Transverse colon (tissue), 4 donors: ENCODE measurements at regions not wholly inside any gene's neighbourhood (a gene's known extent, or its start where the extent isn't known, plus 50 kb on each side); places are given as distances from the start of the nearest gene placed in this dataset.

Source experiments
- DNase-seq: peaks from one replicate; pipeline ENCODE4 v3.0.0-alpha.2; 2019
- H3K27ac ChIP-seq, 4 donors: fragments of 200-600 bp; sonication (generic); 2 replicates each; pipeline ENCODE4 v1.5.1; 2016 to 2018; ENCODE audit warnings: inconsistent platforms in 4 of 4
- H3K27me3 ChIP-seq: fragments of 200-600 bp; sonication (generic); 2 replicates; pipeline ENCODE4 v1.5.1; 2017; ENCODE audit warnings: inconsistent platforms
- H3K36me3 ChIP-seq, 4 donors: fragments of 200-600 bp; sonication (generic); 2 replicates each; pipeline ENCODE4 v1.5.1; 2017 to 2019; ENCODE audit warnings: inconsistent platforms in 4 of 4
- H3K4me1 ChIP-seq, 4 donors: fragments of 200-600 bp; sonication (generic); 2 replicates each; pipeline ENCODE4 v1.5.1; 2017 to 2020; ENCODE audit warnings: inconsistent platforms in 4 of 4
- H3K4me3 ChIP-seq, 4 donors: fragments of 200-600 bp; sonication (generic); 1 replicate in 1 of 4; 2 replicates in 3 of 4; pipeline versions ENCODE4 v1.5.1 to v1.6.1; 2017 to 2019; ENCODE audit warnings: inconsistent platforms in 4 of 4
- H3K9me3 ChIP-seq, 2 donors: fragments of 200-600 bp; sonication (generic); 2 replicates each; pipeline ENCODE4 v1.5.1; 2017 to 2019; ENCODE audit warnings: inconsistent platforms in 2 of 2
- EP300 ChIP-seq: sonication (generic); formaldehyde crosslinking; IDR thresholded peaks from one replicate; pipeline ENCODE4 v1.6.1; 2017; ENCODE audit warnings: antibody characterized with exemption, low read depth
- POLR2A ChIP-seq: fragments of 450-650 bp; IDR thresholded peaks from one replicate; pipeline ENCODE4 v1.6.1; 2016; ENCODE audit warnings: antibody characterized with exemption, mild to moderate bottlenecking, moderate library complexity
- POLR2AphosphoS5 ChIP-seq, 3 donors: sonication (generic); formaldehyde crosslinking; IDR thresholded peaks; one replicate each; pipeline ENCODE4 v1.6.1; 2016; ENCODE audit warnings: antibody characterized with exemption in 3 of 3
- WGBS, 2 donors: methylation state at CpG; one replicate each; pipeline ENCODE4 v1.1.5; 2018; ENCODE audit warnings: low coverage in 1 of 2; 5-methylcytosine and 5-hydroxymethylcytosine counted together
- in situ Hi-C, 4 donors: fragments of 200-750 bp; cut with MboI; loops; one replicate each; pipeline versions ENCODE4 v1.15.0 to v1.15.1; 2017; ENCODE audit warnings: low sequenced_read_pairs in 3 of 4, low pct_ligation_motif_present in 1 of 4, low pct_unique_long_range_greater_than_20kb in 1 of 4
- intact Hi-C: fragments of 100-400 bp; cut with DNase I; formaldehyde crosslinking; loops from one replicate; pipeline ENCODE4 v1.15.1; 2023; ENCODE audit warnings: low total_unique reads
- TF ChIP-seq, protein P1 (sequence below), 5 experiments: fragments of 200-600 bp in 3 of 5; fragments of 450-650 bp in 2 of 5; sonication (generic) in 3 of 5; IDR thresholded peaks; 1 replicate in 2 of 5; 2 replicates in 3 of 5; pipeline ENCODE4 v1.5.1; 2016 to 2017; ENCODE audit warnings: antibody characterized with exemption in 5 of 5, inconsistent platforms in 3 of 5, mild to moderate bottlenecking in 2 of 5, moderate library complexity in 1 of 5

DNA sequence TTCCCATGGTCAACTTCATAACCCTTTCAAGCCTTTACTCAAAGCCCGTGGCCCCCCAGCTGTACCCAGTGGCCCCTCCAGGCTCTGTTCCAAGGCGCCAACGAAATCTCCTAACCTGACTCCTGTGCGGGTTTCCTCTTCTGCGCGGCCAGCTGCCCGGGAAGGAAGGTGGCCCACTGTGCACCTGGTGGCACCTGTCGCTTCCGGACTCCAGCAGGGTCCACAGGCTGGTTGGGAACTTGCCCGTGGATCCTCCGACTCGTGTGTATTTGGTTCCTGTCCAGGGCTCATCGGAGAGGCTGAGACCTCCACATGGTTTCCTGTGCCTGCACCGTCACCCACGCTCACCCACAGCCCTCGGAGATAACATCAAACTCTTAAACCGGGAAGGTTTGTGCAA lies 335.4 kb downstream of the BRD1 start:
- in situ Hi-C loops (no loop called here), intact Hi-C loops (no loop called here)
- Histone ChIP-seq H3K27me3 (no peaks in the 10 kb centered on the region), H3K9me3 (no peaks in the 10 kb centered on the region), H3K36me3 (no peaks in the 10 kb centered on the region), H3K4me3 (no peak overlapping the region), H3K27ac (no peak overlapping the region), H3K4me1 (no peaks in the 10 kb centered on the region)
- 84% methylated on average over 12 of the region's 17 CpGs; no CpG with 5 or more reads in 1 of the 2 donors for WGBS, 2 donors
- DNase-seq: no peak
- TF ChIP-seq POLR2AphosphoS5 (IDR thresholded peaks at IDR 0.05) (no peak), EP300 (no peak), POLR2A (no peak)
- TF ChIP-seq, protein P1, sequence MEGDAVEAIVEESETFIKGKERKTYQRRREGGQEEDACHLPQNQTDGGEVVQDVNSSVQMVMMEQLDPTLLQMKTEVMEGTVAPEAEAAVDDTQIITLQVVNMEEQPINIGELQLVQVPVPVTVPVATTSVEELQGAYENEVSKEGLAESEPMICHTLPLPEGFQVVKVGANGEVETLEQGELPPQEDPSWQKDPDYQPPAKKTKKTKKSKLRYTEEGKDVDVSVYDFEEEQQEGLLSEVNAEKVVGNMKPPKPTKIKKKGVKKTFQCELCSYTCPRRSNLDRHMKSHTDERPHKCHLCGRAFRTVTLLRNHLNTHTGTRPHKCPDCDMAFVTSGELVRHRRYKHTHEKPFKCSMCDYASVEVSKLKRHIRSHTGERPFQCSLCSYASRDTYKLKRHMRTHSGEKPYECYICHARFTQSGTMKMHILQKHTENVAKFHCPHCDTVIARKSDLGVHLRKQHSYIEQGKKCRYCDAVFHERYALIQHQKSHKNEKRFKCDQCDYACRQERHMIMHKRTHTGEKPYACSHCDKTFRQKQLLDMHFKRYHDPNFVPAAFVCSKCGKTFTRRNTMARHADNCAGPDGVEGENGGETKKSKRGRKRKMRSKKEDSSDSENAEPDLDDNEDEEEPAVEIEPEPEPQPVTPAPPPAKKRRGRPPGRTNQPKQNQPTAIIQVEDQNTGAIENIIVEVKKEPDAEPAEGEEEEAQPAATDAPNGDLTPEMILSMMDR (IDR thresholded peaks at IDR 0.05): no peak

DNA sequence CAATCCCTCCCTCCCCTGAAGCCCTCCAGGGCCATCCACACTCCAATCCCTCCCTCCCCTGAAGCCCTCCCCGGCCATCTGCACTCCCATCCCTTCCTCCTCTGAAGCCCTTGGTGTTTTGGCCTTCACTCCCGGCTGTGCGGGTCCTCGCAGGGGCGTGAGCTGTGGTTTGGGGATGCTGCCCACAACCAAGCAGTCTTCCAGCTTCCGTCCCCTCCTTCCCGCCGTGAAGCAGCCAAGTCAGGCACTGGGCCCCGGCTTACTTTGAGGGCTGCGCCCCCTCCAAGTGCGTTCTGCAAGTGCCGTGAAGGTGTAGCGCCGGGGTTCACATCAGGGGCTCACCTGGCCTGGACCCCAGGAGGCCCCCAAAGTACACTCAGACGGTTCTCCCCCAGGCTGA lies 335.9 kb downstream of the BRD1 start:
- WGBS, 2 donors: 80 to 84% methylated on average over 5 to 15 of the region's 15 CpGs
- H3K36me3 ChIP-seq: no peaks in the 10 kb centered on the region
- DNase-seq: no peak
- no peak for TF ChIP-seq EP300
- TF ChIP-seq, protein P1 (IDR thresholded peaks at IDR 0.05): no peak
- no peak for TF ChIP-seq POLR2A
- no peak for TF ChIP-seq POLR2AphosphoS5 (IDR thresholded peaks at IDR 0.05)
- H3K4me1 ChIP-seq: no peaks in the 10 kb centered on the region
- intact Hi-C loops (no loop called here), in situ Hi-C loops (no loop called here)
- no peaks in the 10 kb centered on the region for H3K27me3 ChIP-seq
- H3K9me3 ChIP-seq: no peaks in the 10 kb centered on the region
- no peak overlapping the region for H3K4me3 ChIP-seq
- H3K27ac ChIP-seq: no peak overlapping the region

DNA sequence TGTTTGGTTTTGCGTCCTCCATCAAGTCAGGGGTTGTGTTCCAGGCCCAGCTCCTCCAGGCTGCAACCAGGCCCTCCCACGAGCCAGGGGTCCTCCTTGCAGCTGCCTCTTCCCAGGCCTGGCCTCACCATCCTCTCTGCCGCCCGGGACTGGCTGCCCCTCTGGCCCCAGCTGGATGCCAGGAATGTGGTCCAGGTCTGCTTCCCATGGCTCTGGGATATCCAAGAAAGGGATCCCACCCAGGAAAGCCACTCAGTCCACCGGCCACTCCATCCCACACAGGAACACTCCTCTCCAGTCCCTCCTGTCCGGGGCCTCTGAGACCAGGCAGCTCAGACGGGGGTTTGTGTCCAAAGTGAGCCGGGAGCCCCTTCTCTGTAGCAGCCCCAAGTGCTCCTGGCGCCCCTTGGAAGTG lies 336.4 kb downstream of the BRD1 start:
- H3K27me3 ChIP-seq: no peaks in the 10 kb centered on the region
- H3K27ac ChIP-seq: no peak overlapping the region
- H3K36me3 ChIP-seq: no peaks in the 10 kb centered on the region
- no peak for TF ChIP-seq EP300
- TF ChIP-seq, protein P1 (IDR thresholded peaks at IDR 0.05): no peak
- TF ChIP-seq POLR2AphosphoS5 (IDR thresholded peaks at IDR 0.05): no peak
- TF ChIP-seq POLR2A: no peak
- 71% methylated on average over 9 of the region's 9 CpGs; no CpG with 5 or more reads in 1 of the 2 donors for WGBS, 2 donors
- no peak overlapping the region for H3K4me3 ChIP-seq
- no peak for DNase-seq
- in situ Hi-C loops (no loop called here), intact Hi-C loops (no loop called here)
- H3K9me3 ChIP-seq: no peaks in the 10 kb centered on the region
- no peaks in the 10 kb centered on the region for H3K4me1 ChIP-seq

DNA sequence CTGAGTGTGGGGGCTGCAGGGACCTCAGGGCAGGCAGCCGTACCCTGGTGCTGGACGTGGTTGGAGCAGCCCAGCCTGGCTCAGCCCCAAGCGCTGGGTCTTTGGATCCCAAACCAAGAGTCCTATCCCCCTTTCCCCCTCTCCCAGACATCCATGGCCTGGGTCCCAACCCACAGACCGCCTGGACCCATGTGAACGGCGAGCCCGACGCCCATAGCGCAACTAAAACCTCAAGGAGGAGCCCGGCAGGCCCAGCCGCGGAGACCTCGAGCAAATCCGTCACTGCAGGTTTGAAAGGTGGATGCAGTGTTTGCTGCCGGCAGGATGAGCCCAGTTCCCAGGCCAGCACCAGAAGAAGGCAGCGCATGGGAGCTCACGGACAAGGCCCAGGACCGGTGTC lies 337.0 kb downstream of the BRD1 start:
- no peak for DNase-seq
- Histone ChIP-seq H3K4me3 (no peak overlapping the region), H3K9me3 (no peaks in the 10 kb centered on the region), H3K36me3 (no peaks in the 10 kb centered on the region), H3K4me1 (no peaks in the 10 kb centered on the region), H3K27ac (no peak overlapping the region), H3K27me3 (no peaks in the 10 kb centered on the region)
- in situ Hi-C loops (no loop called here), intact Hi-C loops (no loop called here)
- 86% methylated on average over 18 of the region's 18 CpGs; no CpG with 5 or more reads in 1 of the 2 donors for WGBS, 2 donors
- TF ChIP-seq EP300 (no peak), POLR2A (no peak), POLR2AphosphoS5 (IDR thresholded peaks at IDR 0.05) (no peak)
- TF ChIP-seq, protein P1 (IDR thresholded peaks at IDR 0.05): no peak
